ENCODE measurements at regions not wholly inside any gene's neighbourhood (a gene's known extent, or its start where the extent isn't known, plus 50 kb on each side); places are given as distances from the start of the nearest gene placed in this dataset.
"Not testable (repeated sequence)": the region's sequence is repeated elsewhere in the genome, so short reads cannot be mapped to it uniquely, and the experiment has no call there.

- FAIRE-seq: no peak
Measured at GRCh38 chr6:120352491-120352890, 981.8 kb downstream of the TBC1D32 start.

- FAIRE-seq: no peak
Measured at GRCh38 chr6:120348926-120349325, 985.4 kb downstream of the TBC1D32 start.

- no peak for FAIRE-seq
Measured at GRCh38 chr6:120328521-120328920, 979.0 kb upstream of the MAN1A1 start.

- FAIRE-seq: no peak
Measured at GRCh38 chr6:120320481-120321162, 971.1 kb upstream of the MAN1A1 start.

- FAIRE-seq: no peak
Measured at GRCh38 chr6:120304223-120304622, 954.7 kb upstream of the MAN1A1 start.

- FAIRE-seq: no peak
Measured at GRCh38 chr6:120303527-120303926, 954.0 kb upstream of the MAN1A1 start.

- FAIRE-seq: no peak
Measured at GRCh38 chr6:120302041-120302440, 952.5 kb upstream of the MAN1A1 start.

GRCh38 chr6:120290964-120291363, 941.4 kb upstream of the MAN1A1 start:
- FAIRE-seq: no peak

GRCh38 chr6:120282005-120282404, 932.4 kb upstream of the MAN1A1 start:
- no peak for FAIRE-seq

- no peak for FAIRE-seq
Measured at GRCh38 chr6:120279466-120280167, 930.1 kb upstream of the MAN1A1 start.

GRCh38 chr6:120278689-120279396, 929.3 kb upstream of the MAN1A1 start:
- no peak for FAIRE-seq

GRCh38 chr6:120274547-120274946, 925.0 kb upstream of the MAN1A1 start:
- no peak for FAIRE-seq

GRCh38 chr6:120273411-120273810, 923.9 kb upstream of the MAN1A1 start:
- FAIRE-seq: no peak

GRCh38 chr6:120272038-120272437, 922.5 kb upstream of the MAN1A1 start:
- FAIRE-seq: no peak

GRCh38 chr6:120268256-120268655, 918.7 kb upstream of the MAN1A1 start:
- not testable (repeated sequence) for FAIRE-seq

- no peak for FAIRE-seq
Measured at GRCh38 chr6:120262354-120262753, 912.8 kb upstream of the MAN1A1 start.

- no peak for FAIRE-seq
Measured at GRCh38 chr6:120260636-120261035, 911.1 kb upstream of the MAN1A1 start.

GRCh38 chr6:120254651-120255050, 905.1 kb upstream of the MAN1A1 start:
- FAIRE-seq: no peak

GRCh38 chr6:120248451-120248850, 898.9 kb upstream of the MAN1A1 start:
- no peak for FAIRE-seq

GRCh38 chr6:120237221-120237620, 887.7 kb upstream of the MAN1A1 start:
- no peak for FAIRE-seq

GRCh38 chr6:120230008-120230407, 880.4 kb upstream of the MAN1A1 start:
- no peak for FAIRE-seq

- FAIRE-seq: no peak
Measured at GRCh38 chr6:120228297-120228696, 878.7 kb upstream of the MAN1A1 start.

GRCh38 chr6:120219339-120219738, 869.8 kb upstream of the MAN1A1 start:
- FAIRE-seq: no peak

- FAIRE-seq: no peak
Measured at GRCh38 chr6:120214088-120214499, 864.5 kb upstream of the MAN1A1 start.

Data from endometrium (tissue), 2 donors.